Peyer's patch (tissue), 4 donors: ENCODE measurements at regions not wholly inside any gene's neighbourhood (a gene's known extent, or its start where the extent isn't known, plus 50 kb on each side); places are given as distances from the start of the nearest gene placed in this dataset.

Experiments used
- DNase-seq, 3 donors: peaks; one replicate each; pipeline ENCODE4 v3.0.0-alpha.2; 2017 to 2019
- H3K27ac ChIP-seq, 4 donors: fragments of 200-600 bp; sonication (generic); one replicate each; pipeline ENCODE4 v1.5.1; 2016 to 2019
- H3K27me3 ChIP-seq, 2 donors: fragments of 200-600 bp; sonication (generic); one replicate each; pipeline ENCODE4 v1.5.1; 2019
- H3K36me3 ChIP-seq, 3 donors: fragments of 200-600 bp; sonication (generic); one replicate each; pipeline ENCODE4 v1.5.1; 2016 to 2019
- H3K4me1 ChIP-seq, 4 donors: fragments of 200-600 bp; sonication (generic); one replicate each; pipeline ENCODE4 v1.5.1; 2016 to 2019
- H3K4me3 ChIP-seq, 4 donors: fragments of 200-600 bp; sonication (generic); 1 replicate in 3 of 4; 2 replicates in 1 of 4; pipeline ENCODE4 v1.5.1; 2016 to 2019; ENCODE audit warnings: mild to moderate bottlenecking in 1 of 4
- H3K9me3 ChIP-seq, 4 donors: fragments of 200-600 bp; sonication (generic); one replicate each; pipeline ENCODE4 v1.5.1; 2016 to 2019; ENCODE audit warnings: mild to moderate bottlenecking in 1 of 4
- POLR2A ChIP-seq, 2 donors: fragments of 450-650 bp; IDR thresholded peaks; one replicate each; pipeline ENCODE4 v1.5.1; 2017; ENCODE audit warnings: antibody characterized with exemption in 2 of 2, mild to moderate bottlenecking in 2 of 2, moderate library complexity in 2 of 2
- TF ChIP-seq, protein P1 (sequence below), 6 experiments: fragments of 450-650 bp in 4 of 6; fragments of 200-600 bp in 2 of 6; sonication (generic) in 1 of 6; IDR thresholded peaks; one replicate each; pipeline ENCODE4 v1.5.1; 2017 to 2019; ENCODE audit warnings: antibody characterized with exemption in 6 of 6, mild to moderate bottlenecking in 3 of 6, moderate library complexity in 1 of 6

DNA sequence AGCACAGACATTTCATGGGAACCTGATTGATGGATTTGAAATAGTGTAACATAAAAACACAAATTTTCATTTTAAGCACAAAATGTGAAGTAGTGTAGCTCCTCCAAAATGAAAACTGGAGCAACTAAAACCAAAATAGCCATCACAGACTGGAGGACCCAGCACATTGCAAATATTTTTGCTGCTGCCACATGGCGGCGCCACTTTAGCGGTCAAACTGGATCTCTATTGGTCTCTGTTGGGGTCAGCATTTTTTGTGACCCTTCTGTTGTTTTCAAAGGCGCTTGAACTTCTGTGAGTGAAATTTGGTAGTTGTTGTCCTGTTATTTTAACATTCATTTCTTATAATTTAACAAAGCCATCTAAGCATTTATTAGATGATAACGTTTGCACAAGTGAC, 259.9 kb downstream of the IL20RB start:
- no peak overlapping the region for H3K27ac ChIP-seq
- no peaks in the 10 kb centered on the region for H3K27me3 ChIP-seq
- no peaks in the 10 kb centered on the region for H3K36me3 ChIP-seq
- no peak for DNase-seq
- no peak overlapping the region for H3K4me3 ChIP-seq
- no peaks in the 10 kb centered on the region for H3K9me3 ChIP-seq
- TF ChIP-seq, protein P1, sequence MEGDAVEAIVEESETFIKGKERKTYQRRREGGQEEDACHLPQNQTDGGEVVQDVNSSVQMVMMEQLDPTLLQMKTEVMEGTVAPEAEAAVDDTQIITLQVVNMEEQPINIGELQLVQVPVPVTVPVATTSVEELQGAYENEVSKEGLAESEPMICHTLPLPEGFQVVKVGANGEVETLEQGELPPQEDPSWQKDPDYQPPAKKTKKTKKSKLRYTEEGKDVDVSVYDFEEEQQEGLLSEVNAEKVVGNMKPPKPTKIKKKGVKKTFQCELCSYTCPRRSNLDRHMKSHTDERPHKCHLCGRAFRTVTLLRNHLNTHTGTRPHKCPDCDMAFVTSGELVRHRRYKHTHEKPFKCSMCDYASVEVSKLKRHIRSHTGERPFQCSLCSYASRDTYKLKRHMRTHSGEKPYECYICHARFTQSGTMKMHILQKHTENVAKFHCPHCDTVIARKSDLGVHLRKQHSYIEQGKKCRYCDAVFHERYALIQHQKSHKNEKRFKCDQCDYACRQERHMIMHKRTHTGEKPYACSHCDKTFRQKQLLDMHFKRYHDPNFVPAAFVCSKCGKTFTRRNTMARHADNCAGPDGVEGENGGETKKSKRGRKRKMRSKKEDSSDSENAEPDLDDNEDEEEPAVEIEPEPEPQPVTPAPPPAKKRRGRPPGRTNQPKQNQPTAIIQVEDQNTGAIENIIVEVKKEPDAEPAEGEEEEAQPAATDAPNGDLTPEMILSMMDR (IDR thresholded peaks at IDR 0.05), result no peak
- TF ChIP-seq POLR2A (IDR thresholded peaks at IDR 0.05), result no peak
- no peaks in the 10 kb centered on the region for H3K4me1 ChIP-seq

DNA sequence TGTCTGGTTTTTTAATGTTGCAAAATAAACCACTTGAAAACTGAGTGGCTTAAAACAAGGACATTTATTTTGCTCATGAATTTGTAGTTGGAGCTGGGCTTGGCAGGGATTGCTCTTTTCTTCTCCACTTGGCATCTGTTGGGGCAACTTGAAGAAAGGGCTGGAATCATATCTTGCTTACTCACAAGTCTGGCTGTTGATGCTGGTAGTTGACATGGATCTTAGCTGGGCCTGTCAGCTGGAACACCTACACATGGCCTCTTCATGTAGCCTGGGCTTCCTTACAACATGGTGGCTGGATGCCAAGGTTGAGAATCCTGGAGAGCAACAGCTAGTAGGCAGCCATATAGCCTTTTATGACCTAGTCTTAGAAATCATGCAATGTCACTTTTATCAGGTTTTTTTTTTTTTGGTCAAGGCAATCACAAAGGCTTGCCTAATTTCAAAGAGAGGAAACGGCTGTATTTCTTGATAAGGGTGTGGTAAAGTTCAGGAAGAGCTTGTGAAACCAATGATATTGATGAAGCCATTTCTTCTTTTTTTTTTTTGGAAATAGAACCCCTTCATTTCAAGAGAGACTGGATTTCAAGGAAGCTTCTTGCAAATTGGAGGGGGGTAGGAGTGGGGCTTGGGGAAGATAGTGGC, 262.1 kb downstream of the IL20RB start:
- no peaks in the 10 kb centered on the region for H3K27me3 ChIP-seq
- TF ChIP-seq POLR2A (IDR thresholded peaks at IDR 0.05), result no peak
- TF ChIP-seq, protein P1 (IDR thresholded peaks at IDR 0.05), result no peak
- no peak overlapping the region for H3K27ac ChIP-seq
- H3K36me3 ChIP-seq, result no peaks in the 10 kb centered on the region
- no peaks in the 10 kb centered on the region for H3K4me1 ChIP-seq
- H3K9me3 ChIP-seq, result no peaks in the 10 kb centered on the region
- no peak overlapping the region for H3K4me3 ChIP-seq
- DNase-seq, result no peak

DNA sequence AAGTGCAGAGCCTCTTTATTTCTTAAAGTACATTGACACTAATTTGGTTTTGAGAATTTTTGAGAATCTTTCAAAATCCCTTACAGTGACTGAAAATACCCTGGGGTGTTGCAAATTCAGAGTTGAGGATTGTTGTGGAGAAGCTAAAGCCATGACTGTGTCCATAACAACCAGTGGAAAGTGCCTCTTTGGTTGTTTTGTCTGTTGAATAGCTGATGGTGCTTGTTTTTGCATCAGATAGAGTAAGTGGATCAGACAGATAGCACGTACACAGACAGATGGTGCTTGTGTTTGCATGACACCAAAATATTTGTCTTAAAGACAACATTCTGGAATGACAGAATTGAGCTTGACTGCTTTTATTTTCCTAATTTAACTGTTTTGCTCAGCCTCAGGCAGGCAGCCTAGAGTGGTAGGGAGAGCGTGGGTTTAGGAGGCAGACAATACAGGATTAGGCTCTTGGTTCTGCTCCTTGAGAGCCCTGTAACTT, 265.0 kb downstream of the IL20RB start:
- no peak overlapping the region for H3K4me3 ChIP-seq
- H3K27ac ChIP-seq, result no peak overlapping the region
- DNase-seq, result no peak
- H3K9me3 ChIP-seq, result no peaks in the 10 kb centered on the region
- no peaks in the 10 kb centered on the region for H3K36me3 ChIP-seq
- TF ChIP-seq, protein P1 (IDR thresholded peaks at IDR 0.05), result no peak
- TF ChIP-seq POLR2A (IDR thresholded peaks at IDR 0.05), result no peak
- no peaks in the 10 kb centered on the region for H3K4me1 ChIP-seq
- no peaks in the 10 kb centered on the region for H3K27me3 ChIP-seq

DNA sequence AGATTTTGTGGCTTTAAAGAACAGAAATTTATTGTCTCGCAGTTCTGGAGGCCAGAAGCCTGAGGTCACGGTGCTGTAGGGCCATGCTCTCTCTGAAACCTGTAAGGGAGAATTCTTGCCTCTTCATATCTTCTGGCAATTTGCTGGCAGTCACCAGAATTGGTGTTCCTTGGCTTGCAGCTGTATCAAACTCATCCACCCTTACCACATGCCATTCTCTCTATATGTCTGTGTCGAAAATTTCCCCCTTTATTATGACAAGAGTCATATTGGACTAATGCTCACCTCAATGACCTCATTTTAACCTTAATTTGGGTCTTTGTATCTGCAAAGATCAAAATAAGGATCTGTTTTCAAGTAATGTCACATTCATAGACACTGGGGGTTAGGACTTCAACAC, 266.7 kb downstream of the IL20RB start:
- TF ChIP-seq, protein P1 (IDR thresholded peaks at IDR 0.05), result no peak
- TF ChIP-seq POLR2A (IDR thresholded peaks at IDR 0.05), result no peak
- Histone ChIP-seq H3K36me3 (no peaks in the 10 kb centered on the region), H3K4me1 (no peaks in the 10 kb centered on the region), H3K27me3 (no peaks in the 10 kb centered on the region), H3K27ac (no peak overlapping the region), H3K9me3 (no peaks in the 10 kb centered on the region), H3K4me3 (no peak overlapping the region)
- DNase-seq, result no peak

DNA sequence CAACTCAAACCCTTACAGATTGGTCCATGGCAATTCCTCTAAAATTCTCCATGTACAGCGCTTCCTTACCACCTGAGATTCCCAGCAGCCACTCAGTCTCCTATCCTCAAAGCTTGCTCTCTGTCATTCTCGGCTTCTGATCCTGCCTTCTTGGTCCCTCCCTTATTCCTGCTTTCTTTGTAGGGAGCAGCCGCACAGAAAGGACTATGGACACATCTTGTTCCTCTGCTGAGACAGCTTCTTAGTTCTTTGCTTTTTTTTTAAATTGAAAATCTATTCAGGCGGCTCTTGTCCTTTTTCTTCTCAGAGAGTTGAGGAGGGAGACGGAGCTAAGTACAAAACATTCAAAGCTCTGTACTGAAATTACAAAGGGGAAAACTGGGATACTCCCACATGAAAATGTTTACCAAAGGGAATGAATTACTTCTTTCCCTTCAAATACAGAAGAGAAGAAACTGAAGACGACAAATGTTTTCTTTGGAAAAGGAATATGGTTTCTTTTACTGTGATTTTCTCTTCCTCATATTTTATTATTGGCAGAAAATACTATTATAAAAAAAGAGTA, 285.1 kb downstream of the IL20RB start:
- DNase-seq, result no peak
- Histone ChIP-seq H3K4me1 (no peaks in the 10 kb centered on the region), H3K27ac (no peak overlapping the region), H3K27me3 (no peaks in the 10 kb centered on the region), H3K36me3 (no peaks in the 10 kb centered on the region), H3K4me3 (no peak overlapping the region), H3K9me3 (no peaks in the 10 kb centered on the region)
- TF ChIP-seq, protein P1 (IDR thresholded peaks at IDR 0.05), result no peak
- no peak for TF ChIP-seq POLR2A (IDR thresholded peaks at IDR 0.05)
